ENCODE measurements at regions not wholly inside any gene's neighbourhood (a gene's known extent, or its start where the extent isn't known, plus 50 kb on each side); places are given as distances from the start of the nearest gene placed in this dataset.
"Not testable (repeated sequence)": the region's sequence is repeated elsewhere in the genome, so short reads cannot be mapped to it uniquely, and the experiment has no call there.

- H3K36me3 ChIP-seq (ENCODE audit: control insufficient read depth in 4 of 4, insufficient read depth in 4 of 4, low read length in 3 of 4) = no peaks in the 10 kb centered on the region
- 83% methylated on average over 1 of the region's 2 CpGs for WGBS (ENCODE audit: insufficient coverage)
- DNase-seq = no peak
- no peaks in the 10 kb centered on the region for H3K4me1 ChIP-seq (ENCODE audit: control extremely low read depth in 1 of 4, control insufficient read depth in 4 of 4, insufficient read depth in 4 of 4, low read length in 3 of 4)
- no peak overlapping the region for H3K4me3 ChIP-seq (ENCODE audit: control insufficient read depth in 1 of 7, extremely low read depth in 1 of 7, insufficient read depth in 4 of 7, low read depth in 2 of 7, low read length in 6 of 7)
- ChIA-PET CTCF (no interaction called here), POLR2A (no interaction called here)
- no peak overlapping the region for H3K27ac ChIP-seq (ENCODE audit: insufficient read depth in 1 of 2, low read depth in 1 of 2, low read length in 2 of 2, poor library complexity in 1 of 2, severe bottlenecking in 2 of 2)
- no peaks in the 10 kb centered on the region for H3K27me3 ChIP-seq (replicated peaks in 2 of 5; ENCODE audit: control insufficient read depth in 4 of 5, insufficient read depth in 5 of 5, low read length in 4 of 5)
- H3K9me3 ChIP-seq (ENCODE audit: control extremely low read depth in 1 of 5, control insufficient read depth in 4 of 5, insufficient read depth in 2 of 5, low read depth in 1 of 5, low read length in 4 of 5) = no peaks in the 10 kb centered on the region
Measured at GRCh38 chr2:114354199-114354598, 88.2 kb upstream of the DPP10 start.

GRCh38 chr2:114368705-114369104, 73.7 kb upstream of the DPP10 start:
- DNase-seq = peak in 1 of 3 donors; percentile 1
- Histone ChIP-seq H3K9me3 (ENCODE audit: control extremely low read depth in 1 of 5, control insufficient read depth in 4 of 5, insufficient read depth in 2 of 5, low read depth in 1 of 5, low read length in 4 of 5) (peaks cover 2 to 20% (median 4%) of the 10 kb centered on the region in 5 experiments), H3K36me3 (ENCODE audit: control insufficient read depth in 4 of 4, insufficient read depth in 4 of 4, low read length in 3 of 4) (no peaks in the 10 kb centered on the region), H3K27ac (ENCODE audit: insufficient read depth in 1 of 2, low read depth in 1 of 2, low read length in 2 of 2, poor library complexity in 1 of 2, severe bottlenecking in 2 of 2) (no peak overlapping the region), H3K4me1 (ENCODE audit: control extremely low read depth in 1 of 4, control insufficient read depth in 4 of 4, insufficient read depth in 4 of 4, low read length in 3 of 4) (no peaks in the 10 kb centered on the region), H3K4me3 (ENCODE audit: control insufficient read depth in 1 of 7, extremely low read depth in 1 of 7, insufficient read depth in 4 of 7, low read depth in 2 of 7, low read length in 6 of 7) (no peak overlapping the region), H3K27me3 (replicated peaks in 2 of 5; ENCODE audit: control insufficient read depth in 4 of 5, insufficient read depth in 5 of 5, low read length in 4 of 5) (no peaks in the 10 kb centered on the region)
- WGBS (ENCODE audit: insufficient coverage) = no CpG with 5 or more reads among the region's 2 CpGs
- ChIA-PET CTCF (no interaction called here), POLR2A (no interaction called here)

GRCh38 chr2:114371721-114372120, 70.7 kb upstream of the DPP10 start:
- H3K36me3 ChIP-seq (ENCODE audit: control insufficient read depth in 4 of 4, insufficient read depth in 4 of 4, low read length in 3 of 4); H3K27me3 ChIP-seq (replicated peaks in 2 of 5; ENCODE audit: control insufficient read depth in 4 of 5, insufficient read depth in 5 of 5, low read length in 4 of 5); CTCF ChIA-PET: not testable (repeated sequence)

GRCh38 chr2:114373591-114373990, 68.8 kb upstream of the DPP10 start:
- Histone ChIP-seq H3K4me1 (ENCODE audit: control extremely low read depth in 1 of 4, control insufficient read depth in 4 of 4, insufficient read depth in 4 of 4, low read length in 3 of 4) (no peaks in the 10 kb centered on the region), H3K4me3 (ENCODE audit: control insufficient read depth in 1 of 7, extremely low read depth in 1 of 7, insufficient read depth in 4 of 7, low read depth in 2 of 7, low read length in 6 of 7) (no peak overlapping the region), H3K9me3 (ENCODE audit: control extremely low read depth in 1 of 5, control insufficient read depth in 4 of 5, insufficient read depth in 2 of 5, low read depth in 1 of 5, low read length in 4 of 5) (peaks cover 0 to 12% (median 3%) of the 10 kb centered on the region in 5 experiments), H3K36me3 (ENCODE audit: control insufficient read depth in 4 of 4, insufficient read depth in 4 of 4, low read length in 3 of 4) (no peaks in the 10 kb centered on the region), H3K27me3 (replicated peaks in 2 of 5; ENCODE audit: control insufficient read depth in 4 of 5, insufficient read depth in 5 of 5, low read length in 4 of 5) (no peaks in the 10 kb centered on the region), H3K27ac (ENCODE audit: insufficient read depth in 1 of 2, low read depth in 1 of 2, low read length in 2 of 2, poor library complexity in 1 of 2, severe bottlenecking in 2 of 2) (no peak overlapping the region)
- no peak for DNase-seq
- POLR2A ChIA-PET = no interaction called here
- CTCF ChIA-PET = no interaction called here

More at GRCh38 chr2:114371721-114372120, 70.7 kb upstream of the DPP10 start:
- DNase-seq = peak in 2 of 3 donors; percentile 3 to 13
- peaks cover 2 to 20% (median 4%) of the 10 kb centered on the region in 5 experiments for H3K9me3 ChIP-seq (ENCODE audit: control extremely low read depth in 1 of 5, control insufficient read depth in 4 of 5, insufficient read depth in 2 of 5, low read depth in 1 of 5, low read length in 4 of 5)
- H3K27ac ChIP-seq (ENCODE audit: insufficient read depth in 1 of 2, low read depth in 1 of 2, low read length in 2 of 2, poor library complexity in 1 of 2, severe bottlenecking in 2 of 2); H3K4me3 ChIP-seq (ENCODE audit: control insufficient read depth in 1 of 7, extremely low read depth in 1 of 7, insufficient read depth in 4 of 7, low read depth in 2 of 7, low read length in 6 of 7); H3K4me1 ChIP-seq (ENCODE audit: control extremely low read depth in 1 of 4, control insufficient read depth in 4 of 4, insufficient read depth in 4 of 4, low read length in 3 of 4); POLR2A ChIA-PET: not testable (repeated sequence)

- Histone ChIP-seq H3K36me3 (ENCODE audit: control insufficient read depth in 4 of 4, insufficient read depth in 4 of 4, low read length in 3 of 4) (no peaks in the 10 kb centered on the region), H3K9me3 (ENCODE audit: control extremely low read depth in 1 of 5, control insufficient read depth in 4 of 5, insufficient read depth in 2 of 5, low read depth in 1 of 5, low read length in 4 of 5) (no peaks in the 10 kb centered on the region), H3K27me3 (replicated peaks in 2 of 5; ENCODE audit: control insufficient read depth in 4 of 5, insufficient read depth in 5 of 5, low read length in 4 of 5) (no peaks in the 10 kb centered on the region), H3K4me1 (ENCODE audit: control extremely low read depth in 1 of 4, control insufficient read depth in 4 of 4, insufficient read depth in 4 of 4, low read length in 3 of 4) (no peaks in the 10 kb centered on the region), H3K4me3 (ENCODE audit: control insufficient read depth in 1 of 7, extremely low read depth in 1 of 7, insufficient read depth in 4 of 7, low read depth in 2 of 7, low read length in 6 of 7) (no peak overlapping the region), H3K27ac (ENCODE audit: insufficient read depth in 1 of 2, low read depth in 1 of 2, low read length in 2 of 2, poor library complexity in 1 of 2, severe bottlenecking in 2 of 2) (no peak overlapping the region)
- 91% methylated on average over 4 of the region's 4 CpGs for WGBS (ENCODE audit: insufficient coverage)
- no peak for DNase-seq
- POLR2A ChIA-PET = no interaction called here
- CTCF ChIA-PET = no interaction called here
Measured at GRCh38 chr2:114384441-114384840, 58.0 kb upstream of the DPP10 start.

- WGBS (ENCODE audit: insufficient coverage) = 80% methylated on average over 1 of the region's 4 CpGs
- no peak for DNase-seq
- CTCF ChIA-PET = no interaction called here
Measured at GRCh38 chr2:114389021-114389420, 53.4 kb upstream of the DPP10 start.

More at GRCh38 chr2:114389021-114389420, 53.4 kb upstream of the DPP10 start:
- Histone ChIP-seq H3K36me3 (ENCODE audit: control insufficient read depth in 4 of 4, insufficient read depth in 4 of 4, low read length in 3 of 4) (no peaks in the 10 kb centered on the region), H3K9me3 (ENCODE audit: control extremely low read depth in 1 of 5, control insufficient read depth in 4 of 5, insufficient read depth in 2 of 5, low read depth in 1 of 5, low read length in 4 of 5) (peaks cover 0 to 2% (median 0%) of the 10 kb centered on the region in 5 experiments), H3K4me3 (ENCODE audit: control insufficient read depth in 1 of 7, extremely low read depth in 1 of 7, insufficient read depth in 4 of 7, low read depth in 2 of 7, low read length in 6 of 7) (no peak overlapping the region), H3K27ac (ENCODE audit: insufficient read depth in 1 of 2, low read depth in 1 of 2, low read length in 2 of 2, poor library complexity in 1 of 2, severe bottlenecking in 2 of 2) (no peak overlapping the region), H3K27me3 (replicated peaks in 2 of 5; ENCODE audit: control insufficient read depth in 4 of 5, insufficient read depth in 5 of 5, low read length in 4 of 5) (no peaks in the 10 kb centered on the region), H3K4me1 (ENCODE audit: control extremely low read depth in 1 of 4, control insufficient read depth in 4 of 4, insufficient read depth in 4 of 4, low read length in 3 of 4) (no peaks in the 10 kb centered on the region)
- POLR2A ChIA-PET = no interaction called here

Measured in common myeloid progenitor, CD34-positive (primary cell).